ENCODE measurements at regions not wholly inside any gene's neighbourhood (a gene's known extent, or its start where the extent isn't known, plus 50 kb on each side); places are given as distances from the start of the nearest gene placed in this dataset.

- TF ChIP-seq POLR2A (IDR thresholded peaks at IDR 0.05): no peak
- no peak for TF ChIP-seq CTCF (IDR thresholded peaks at IDR 0.05)
- TF ChIP-seq EP300 (IDR thresholded peaks at IDR 0.05; ENCODE audit: low read depth): no peak
These were observed 293.7 kb upstream of the HDAC4 start for GRCh38 chr2:239694487-239694886.
